GM12878 (cell line): ENCODE measurements at regions not wholly inside any gene's neighbourhood (a gene's known extent, or its start where the extent isn't known, plus 50 kb on each side); places are given as distances from the start of the nearest gene placed in this dataset.

Source experiments
- CBX5 ChIP-seq: sonication (generic); IDR thresholded peaks from 2 replicates; pipeline ENCODE4 v1.6.1; 2016; ENCODE audit warnings: low read depth, moderate library complexity, mild to moderate bottlenecking, inconsistent platforms
- NFYB ChIP-seq: IDR thresholded peaks from 2 replicates; pipeline ENCODE4 v1.6.1; 2011; ENCODE audit warnings: low read depth, mild to moderate bottlenecking, low read length, improper control_type of control experiment, moderate library complexity; ENCODE audit not compliant: insufficient read depth
- NR2C2 ChIP-seq: IDR thresholded peaks from 2 replicates; pipeline ENCODE4 v1.6.1; 2011; ENCODE audit warnings: borderline replicate concordance, low read depth; ENCODE audit not compliant: control insufficient read depth, insufficient read length

DNA sequence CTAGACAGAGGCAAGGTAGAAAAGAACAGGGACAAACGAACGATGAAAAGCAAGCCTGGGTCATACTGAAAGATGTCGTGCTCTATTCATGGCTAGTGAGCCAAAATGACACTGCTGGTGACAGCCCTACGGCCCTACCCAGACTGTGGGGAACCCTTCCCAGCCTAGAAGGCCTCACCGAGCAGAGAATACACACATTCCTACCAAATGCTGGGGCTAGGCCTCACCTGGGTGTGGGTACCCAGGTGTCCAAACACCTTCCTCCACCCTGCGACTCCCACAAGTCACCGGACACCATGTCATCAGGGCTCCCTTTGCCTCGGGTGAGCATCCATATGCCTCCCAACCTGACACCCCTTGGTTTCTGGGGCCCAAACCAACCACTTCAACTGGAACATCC is 85.3 kb upstream of the DOCK9 start:
- TF ChIP-seq NR2C2: no peak
- no peak for TF ChIP-seq CBX5
- no peak for TF ChIP-seq NFYB
